ENCODE measurements at regions not wholly inside any gene's neighbourhood (a gene's known extent, or its start where the extent isn't known, plus 50 kb on each side); places are given as distances from the start of the nearest gene placed in this dataset.

- TF ChIP-seq, protein P1, sequence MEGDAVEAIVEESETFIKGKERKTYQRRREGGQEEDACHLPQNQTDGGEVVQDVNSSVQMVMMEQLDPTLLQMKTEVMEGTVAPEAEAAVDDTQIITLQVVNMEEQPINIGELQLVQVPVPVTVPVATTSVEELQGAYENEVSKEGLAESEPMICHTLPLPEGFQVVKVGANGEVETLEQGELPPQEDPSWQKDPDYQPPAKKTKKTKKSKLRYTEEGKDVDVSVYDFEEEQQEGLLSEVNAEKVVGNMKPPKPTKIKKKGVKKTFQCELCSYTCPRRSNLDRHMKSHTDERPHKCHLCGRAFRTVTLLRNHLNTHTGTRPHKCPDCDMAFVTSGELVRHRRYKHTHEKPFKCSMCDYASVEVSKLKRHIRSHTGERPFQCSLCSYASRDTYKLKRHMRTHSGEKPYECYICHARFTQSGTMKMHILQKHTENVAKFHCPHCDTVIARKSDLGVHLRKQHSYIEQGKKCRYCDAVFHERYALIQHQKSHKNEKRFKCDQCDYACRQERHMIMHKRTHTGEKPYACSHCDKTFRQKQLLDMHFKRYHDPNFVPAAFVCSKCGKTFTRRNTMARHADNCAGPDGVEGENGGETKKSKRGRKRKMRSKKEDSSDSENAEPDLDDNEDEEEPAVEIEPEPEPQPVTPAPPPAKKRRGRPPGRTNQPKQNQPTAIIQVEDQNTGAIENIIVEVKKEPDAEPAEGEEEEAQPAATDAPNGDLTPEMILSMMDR (IDR thresholded peaks at IDR 0.05): no peak
- TF ChIP-seq POLR2A (IDR thresholded peaks at IDR 0.05): peak; percentile 78
Measured at GRCh38 chr9:706606-707459, 134.7 kb upstream of the DMRT1 start.
